Cardiac muscle cell (in vitro differentiated cells and primary cell): ENCODE measurements at regions not wholly inside any gene's neighbourhood (a gene's known extent, or its start where the extent isn't known, plus 50 kb on each side); places are given as distances from the start of the nearest gene placed in this dataset.

Experiments
- DNase-seq, 2 donors: peaks; one replicate each; pipeline versions ENCODE4 v3.0.0 to v3.0.0-alpha.2; 2010 to 2017; ENCODE audit warnings: low read depth in 1 of 2, low spot score in 1 of 2
- H3K27ac ChIP-seq: fragments of 200-600 bp; sonication (generic); 2 replicates; pipeline ENCODE4 v1.5.1; 2016
- H3K27me3 ChIP-seq: fragments of 200-600 bp; sonication (generic); 2 replicates; pipeline ENCODE4 v1.6.0; 2016; ENCODE audit warnings: control low read depth
- H3K36me3 ChIP-seq: fragments of 200-600 bp; sonication (generic); 2 replicates; pipeline ENCODE4 v1.5.1; 2016; ENCODE audit warnings: control low read depth
- H3K4me1 ChIP-seq: fragments of 200-600 bp; sonication (generic); 2 replicates; pipeline ENCODE4 v1.8.1; 2017; ENCODE audit warnings: low read depth, mild to moderate bottlenecking, mixed run types
- H3K4me3 ChIP-seq: fragments of 200-600 bp; sonication (generic); 2 replicates; pipeline ENCODE4 v1.5.1; 2016; ENCODE audit warnings: mild to moderate bottlenecking
- H3K9me3 ChIP-seq: fragments of 200-600 bp; sonication (generic); 2 replicates; pipeline ENCODE4 v1.5.1; 2017; ENCODE audit warnings: low read depth, mild to moderate bottlenecking, control low read depth
- TF ChIP-seq, protein P1 (sequence below): IDR thresholded peaks from 2 replicates; pipeline ENCODE4 v1.5.1; 2012; ENCODE audit warnings: low read depth, mild to moderate bottlenecking, low read length

DNA sequence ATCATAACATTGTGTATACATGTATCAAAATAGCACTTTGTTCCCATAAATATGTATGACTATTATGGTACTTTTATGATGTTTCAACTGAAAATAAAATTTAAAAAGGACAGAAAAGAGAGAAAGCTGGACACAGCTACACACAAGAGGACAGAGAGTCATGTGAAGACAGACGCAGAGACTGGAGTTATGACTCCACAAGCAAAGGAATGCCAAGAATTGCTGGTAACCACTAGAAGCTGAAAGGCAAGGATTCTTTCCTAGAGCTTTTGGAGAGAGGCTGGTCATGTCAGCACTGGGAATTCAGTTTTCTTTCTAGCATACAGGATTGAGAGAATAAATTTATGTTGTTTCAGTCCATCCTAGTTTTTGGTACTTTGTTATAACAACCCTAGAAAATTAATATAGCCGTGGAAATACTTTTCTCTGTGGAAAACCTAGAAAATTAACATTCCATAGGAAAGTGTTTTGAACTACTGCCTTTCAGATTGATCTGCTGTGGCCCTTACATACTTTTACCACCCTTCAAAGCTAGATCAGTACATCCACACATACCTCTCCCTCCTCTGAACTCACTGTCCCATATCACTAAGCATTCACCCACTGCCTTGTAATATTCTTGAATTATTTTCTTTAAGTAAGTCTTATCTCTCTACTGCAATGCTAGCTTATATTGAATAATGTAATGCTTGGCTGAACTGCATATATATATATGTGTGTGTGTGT, 575.3 kb downstream of the IPMK start:
- Histone ChIP-seq H3K36me3 (no peaks in the 10 kb centered on the region), H3K9me3 (no peaks in the 10 kb centered on the region), H3K27me3 (no peaks in the 10 kb centered on the region), H3K4me1 (peaks cover 3% of the 10 kb centered on the region), H3K27ac (peak overlapping the region; percentile 82), H3K4me3 (no peak overlapping the region)
- peak; percentile 73 to 89 for DNase-seq
- TF ChIP-seq, protein P1, sequence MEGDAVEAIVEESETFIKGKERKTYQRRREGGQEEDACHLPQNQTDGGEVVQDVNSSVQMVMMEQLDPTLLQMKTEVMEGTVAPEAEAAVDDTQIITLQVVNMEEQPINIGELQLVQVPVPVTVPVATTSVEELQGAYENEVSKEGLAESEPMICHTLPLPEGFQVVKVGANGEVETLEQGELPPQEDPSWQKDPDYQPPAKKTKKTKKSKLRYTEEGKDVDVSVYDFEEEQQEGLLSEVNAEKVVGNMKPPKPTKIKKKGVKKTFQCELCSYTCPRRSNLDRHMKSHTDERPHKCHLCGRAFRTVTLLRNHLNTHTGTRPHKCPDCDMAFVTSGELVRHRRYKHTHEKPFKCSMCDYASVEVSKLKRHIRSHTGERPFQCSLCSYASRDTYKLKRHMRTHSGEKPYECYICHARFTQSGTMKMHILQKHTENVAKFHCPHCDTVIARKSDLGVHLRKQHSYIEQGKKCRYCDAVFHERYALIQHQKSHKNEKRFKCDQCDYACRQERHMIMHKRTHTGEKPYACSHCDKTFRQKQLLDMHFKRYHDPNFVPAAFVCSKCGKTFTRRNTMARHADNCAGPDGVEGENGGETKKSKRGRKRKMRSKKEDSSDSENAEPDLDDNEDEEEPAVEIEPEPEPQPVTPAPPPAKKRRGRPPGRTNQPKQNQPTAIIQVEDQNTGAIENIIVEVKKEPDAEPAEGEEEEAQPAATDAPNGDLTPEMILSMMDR = no peak

DNA sequence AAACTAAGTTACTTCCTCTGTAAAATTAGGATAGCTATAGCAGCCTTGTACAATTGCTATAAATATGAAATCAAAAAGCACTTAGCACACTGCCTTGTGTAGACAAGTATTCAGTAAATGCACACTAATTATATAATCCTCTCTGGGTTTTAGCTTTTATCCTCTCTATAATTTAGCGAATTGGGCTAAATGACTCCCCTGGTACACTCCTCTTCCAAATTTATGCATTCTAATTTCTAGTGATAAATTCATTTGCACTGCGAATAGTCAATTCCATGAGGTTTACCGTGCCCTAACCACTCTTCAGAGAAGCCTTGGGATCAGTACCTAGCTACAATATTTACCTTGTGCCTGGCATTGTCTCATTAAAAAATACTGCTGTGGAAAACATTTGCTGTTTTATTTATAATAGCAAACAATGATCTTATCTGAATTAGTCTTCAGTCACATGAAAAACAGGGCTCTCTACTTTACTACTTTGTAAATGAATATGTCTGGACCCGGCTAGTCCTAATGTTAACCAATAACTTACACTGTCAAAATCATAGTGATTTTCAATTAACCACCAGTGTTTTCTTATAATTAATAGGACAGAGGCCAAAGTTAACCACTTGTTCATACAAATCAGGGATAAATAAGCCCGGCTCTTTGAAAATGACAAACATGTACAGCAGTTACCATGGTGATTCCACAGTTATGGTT, 577.9 kb downstream of the IPMK start:
- Histone ChIP-seq H3K27me3 (no peaks in the 10 kb centered on the region), H3K36me3 (no peaks in the 10 kb centered on the region), H3K27ac (no peak overlapping the region), H3K9me3 (no peaks in the 10 kb centered on the region), H3K4me3 (no peak overlapping the region), H3K4me1 (peaks cover 2% of the 10 kb centered on the region)
- TF ChIP-seq, protein P1 = no peak
- DNase-seq = no peak

DNA sequence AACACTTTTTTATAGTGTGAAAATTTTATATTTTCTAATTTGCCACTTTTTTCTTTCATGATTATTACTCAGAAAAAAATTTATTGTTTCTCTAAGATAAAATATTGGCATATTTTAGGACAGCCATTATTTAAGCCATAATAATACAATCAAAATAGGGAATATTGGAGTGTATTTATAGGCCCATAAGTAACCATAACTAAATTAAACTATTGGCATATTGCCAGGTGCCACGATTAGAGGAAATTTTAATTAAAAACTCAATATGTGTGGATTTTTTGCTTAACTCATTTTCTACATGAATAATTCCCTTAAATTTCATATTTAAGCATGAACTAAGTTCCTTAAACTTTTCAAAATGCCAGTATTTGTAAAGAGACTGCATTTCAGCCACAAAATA, 587.8 kb downstream of the IPMK start:
- Histone ChIP-seq H3K36me3 (no peaks in the 10 kb centered on the region), H3K9me3 (no peaks in the 10 kb centered on the region), H3K4me3 (no peak overlapping the region), H3K27me3 (no peaks in the 10 kb centered on the region), H3K4me1 (no peaks in the 10 kb centered on the region), H3K27ac (no peak overlapping the region)
- TF ChIP-seq, protein P1 = no peak
- no peak for DNase-seq

DNA sequence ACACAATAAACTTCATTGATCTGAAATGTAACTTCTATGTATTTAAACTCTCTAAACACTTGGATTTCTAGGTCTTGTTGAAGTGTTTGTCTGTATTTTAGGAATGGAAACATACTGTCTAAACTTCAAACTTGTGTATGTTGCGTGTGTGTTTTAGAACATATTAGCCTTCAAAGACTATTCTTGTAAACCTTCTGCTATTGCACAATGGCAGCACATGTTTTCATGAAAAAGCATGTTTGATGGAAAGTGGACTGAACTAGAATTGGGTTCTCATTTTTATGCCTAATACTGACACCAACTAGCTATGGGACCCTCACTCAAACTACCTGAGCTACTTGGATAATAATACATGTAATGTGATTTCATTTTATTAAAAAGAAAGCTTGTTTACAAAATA, 592.6 kb downstream of the IPMK start:
- Histone ChIP-seq H3K4me1 (no peaks in the 10 kb centered on the region), H3K27me3 (no peaks in the 10 kb centered on the region), H3K36me3 (no peaks in the 10 kb centered on the region), H3K27ac (no peak overlapping the region), H3K9me3 (no peaks in the 10 kb centered on the region), H3K4me3 (no peak overlapping the region)
- DNase-seq = no peak
- TF ChIP-seq, protein P1 = no peak

DNA sequence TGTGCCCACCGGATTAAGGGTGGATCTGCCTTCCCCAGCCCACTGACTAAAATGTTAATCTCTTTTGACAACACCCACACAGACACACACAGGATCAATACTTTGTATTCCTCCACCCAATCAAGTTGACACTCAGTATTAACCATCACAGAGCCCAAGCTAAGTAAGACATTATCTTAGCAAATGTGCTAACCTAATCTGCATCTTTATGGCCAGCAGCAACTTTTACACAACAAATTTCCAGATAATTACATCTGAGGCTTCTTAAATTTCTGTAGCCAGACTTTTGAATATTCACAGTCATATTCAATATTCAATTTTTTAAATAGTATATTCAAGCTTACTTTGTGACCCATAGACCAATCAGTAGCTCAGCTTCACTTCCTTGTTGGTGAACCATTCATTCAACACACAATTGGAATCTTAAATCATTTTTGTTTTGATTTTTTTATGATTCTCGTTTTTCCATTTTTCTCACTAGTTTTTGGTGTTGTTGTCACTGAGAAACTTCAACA, 594.2 kb downstream of the IPMK start:
- no peaks in the 10 kb centered on the region for H3K27me3 ChIP-seq
- no peaks in the 10 kb centered on the region for H3K36me3 ChIP-seq
- no peaks in the 10 kb centered on the region for H3K9me3 ChIP-seq
- no peak overlapping the region for H3K4me3 ChIP-seq
- no peaks in the 10 kb centered on the region for H3K4me1 ChIP-seq
- TF ChIP-seq, protein P1 = no peak
- no peak for DNase-seq
- no peak overlapping the region for H3K27ac ChIP-seq
